Natural killer cell (primary cell): ENCODE measurements at regions not wholly inside any gene's neighbourhood (a gene's known extent, or its start where the extent isn't known, plus 50 kb on each side); places are given as distances from the start of the nearest gene placed in this dataset.

Experiments used
- ATAC-seq, 3 donors: fragments of 150-1000 bp in 2 of 3; fragments of 200-7000 bp in 1 of 3; cut with Tn5 transposase; 1 replicate in 1 of 3; 2 replicates in 2 of 3; pipeline ENCODE4 v1.10.0; 2021; ENCODE audit warnings: mild to moderate bottlenecking in 2 of 3, moderate library complexity in 2 of 3
- DNase-seq, 2 donors: peaks; one replicate each; pipeline versions ENCODE4 v3.0.0 to v3.0.0-alpha.2; 2013 to 2021; ENCODE audit warnings: mixed read lengths in 1 of 2
- H3K27ac ChIP-seq: one replicate; pipeline ENCODE4 v1.5.1; 2013; ENCODE audit warnings: mild to moderate bottlenecking, low read length
- H3K27me3 ChIP-seq: one replicate; pipeline ENCODE4 v1.6.1; 2013; ENCODE audit warnings: low read length; ENCODE audit not compliant: control insufficient read depth, insufficient read depth
- H3K36me3 ChIP-seq: one replicate; pipeline ENCODE4 v1.6.1; 2013; ENCODE audit warnings: low read length; ENCODE audit not compliant: control insufficient read depth, insufficient read depth
- H3K4me1 ChIP-seq: one replicate; pipeline ENCODE4 v1.6.1; 2013; ENCODE audit warnings: low read length; ENCODE audit not compliant: control insufficient read depth, insufficient read depth
- H3K4me3 ChIP-seq: one replicate; pipeline ENCODE4 v1.5.1; 2013; ENCODE audit warnings: low read length
- H3K9me3 ChIP-seq: one replicate; pipeline ENCODE4 v1.6.1; 2013; ENCODE audit warnings: low read length; ENCODE audit not compliant: control insufficient read depth, insufficient read depth
- H3K27ac Mint-ChIP-seq, 2 donors: one replicate each; pipeline ENCODE4 v1.8.0; 2022; ENCODE audit warnings: mild to moderate bottlenecking in 2 of 2, mixed read lengths in 2 of 2, moderate library complexity in 1 of 2
- H3K27me3 Mint-ChIP-seq, 2 donors: one replicate each; pipeline ENCODE4 v1.8.0; 2022; ENCODE audit warnings: low read depth in 2 of 2, mixed read lengths in 2 of 2
- H3K36me3 Mint-ChIP-seq: one replicate; pipeline ENCODE4 v1.8.0; 2022; ENCODE audit warnings: mixed read lengths
- H3K4me1 Mint-ChIP-seq, 2 donors: one replicate each; pipeline ENCODE4 v1.8.0; 2022; ENCODE audit warnings: mixed read lengths in 2 of 2
- H3K4me3 Mint-ChIP-seq: one replicate; pipeline ENCODE4 v1.8.0; 2022; ENCODE audit warnings: mild to moderate bottlenecking, moderate library complexity, mixed read lengths
- H3K9me3 Mint-ChIP-seq, 2 donors: one replicate each; pipeline ENCODE4 v1.8.0; 2022; ENCODE audit warnings: mixed read lengths in 2 of 2
- CTCF ChIP-seq: fragments of 200-600 bp; IDR thresholded peaks from one replicate; pipeline ENCODE4 v1.8.0; 2022; ENCODE audit warnings: antibody characterized with exemption
- WGBS: methylation state at CpG from one replicate; pipeline ENCODE4 v1.1.7; 2013; ENCODE audit warnings: missing lambda C conversion rate; ENCODE audit not compliant: insufficient coverage; 5-methylcytosine and 5-hydroxymethylcytosine counted together
- intact Hi-C: fragments of 100-400 bp; cut with micrococcal nuclease; formaldehyde crosslinking; loops from one replicate; pipeline ENCODE4 v1.14.2; 2022

GRCh38 chr12:61422786-61423185, 837.4 kb upstream of the USP15 start:
- H3K9me3 ChIP-seq, result peaks cover 3% of the 10 kb centered on the region
- Mint-ChIP-seq H3K36me3 (peaks cover 8% of the 10 kb centered on the region), H3K4me3 (no peak overlapping the region), H3K4me1 (no peaks in the 10 kb centered on the region), H3K27ac (no peak overlapping the region), H3K27me3 (no peaks in the 10 kb centered on the region), H3K9me3 (peaks cover 13 to 25% of the 10 kb centered on the region in 2 donors)
- no peaks in the 10 kb centered on the region for H3K4me1 ChIP-seq
- ATAC-seq (no peak), DNase-seq (no peak)
- no peaks in the 10 kb centered on the region for H3K27me3 ChIP-seq
- no peak overlapping the region for H3K4me3 ChIP-seq
- H3K36me3 ChIP-seq, result no peaks in the 10 kb centered on the region
- no peak overlapping the region for H3K27ac ChIP-seq
- no peak for TF ChIP-seq CTCF
- intact Hi-C loops, result no loop called here

- no peak for ATAC-seq
- no CpG with 5 or more reads among the region's 1 CpG for WGBS
- H3K36me3 ChIP-seq, result no peaks in the 10 kb centered on the region
- Mint-ChIP-seq H3K4me1 (no peaks in the 10 kb centered on the region), H3K27ac (no peak overlapping the region), H3K36me3 (no peaks in the 10 kb centered on the region), H3K27me3 (no peaks in the 10 kb centered on the region), H3K9me3 (peaks cover 17 to 18% of the 10 kb centered on the region in 2 donors), H3K4me3 (no peak overlapping the region)
- TF ChIP-seq CTCF, result no peak
- H3K27ac ChIP-seq, result no peak overlapping the region
- intact Hi-C loops, result no loop called here
- no peaks in the 10 kb centered on the region for H3K4me1 ChIP-seq
- DNase-seq, result no peak
- H3K9me3 ChIP-seq, result peaks cover 4% of the 10 kb centered on the region
- H3K4me3 ChIP-seq, result no peak overlapping the region
- no peaks in the 10 kb centered on the region for H3K27me3 ChIP-seq
Observed at GRCh38 chr12:61452076-61452475, 808.1 kb upstream of the USP15 start.

- H3K27ac Mint-ChIP-seq, result no peak overlapping the region
- H3K4me3 Mint-ChIP-seq, result no peak overlapping the region
- Histone ChIP-seq H3K27me3 (no peaks in the 10 kb centered on the region), H3K4me3 (no peak overlapping the region), H3K27ac (no peak overlapping the region), H3K4me1 (no peaks in the 10 kb centered on the region), H3K9me3 (no peaks in the 10 kb centered on the region), H3K36me3 (no peaks in the 10 kb centered on the region)
- H3K27me3 Mint-ChIP-seq, result no peaks in the 10 kb centered on the region
- intact Hi-C loops, result no loop called here
- ATAC-seq, result no peak
- H3K4me1 Mint-ChIP-seq, result no peaks in the 10 kb centered on the region
- peaks cover 15 to 19% of the 10 kb centered on the region in 2 donors for H3K9me3 Mint-ChIP-seq
- TF ChIP-seq CTCF, result no peak
- peaks cover 14% of the 10 kb centered on the region for H3K36me3 Mint-ChIP-seq
- DNase-seq, result no peak
Observed at GRCh38 chr12:61487728-61488127, 772.5 kb upstream of the USP15 start.

GRCh38 chr12:61490526-61491498, 769.4 kb upstream of the USP15 start:
- no peak for TF ChIP-seq CTCF
- Mint-ChIP-seq H3K27ac (no peak overlapping the region), H3K4me3 (no peak overlapping the region), H3K4me1 (no peaks in the 10 kb centered on the region), H3K27me3 (no peaks in the 10 kb centered on the region), H3K9me3 (peaks cover 16 to 18% of the 10 kb centered on the region in 2 donors), H3K36me3 (no peaks in the 10 kb centered on the region)
- whole genome bisulfite sequencing, result 90% methylated on average over 2 of the region's 4 CpGs
- DNase-seq (no peak), ATAC-seq (no peak)
- Histone ChIP-seq H3K9me3 (no peaks in the 10 kb centered on the region), H3K4me3 (no peak overlapping the region), H3K4me1 (no peaks in the 10 kb centered on the region), H3K27me3 (no peaks in the 10 kb centered on the region), H3K27ac (no peak overlapping the region), H3K36me3 (no peaks in the 10 kb centered on the region)
- intact Hi-C loops, result no loop called here
